HEK293T (cell line): ENCODE measurements at regions not wholly inside any gene's neighbourhood (a gene's known extent, or its start where the extent isn't known, plus 50 kb on each side); places are given as distances from the start of the nearest gene placed in this dataset.

Experiments
- LEF1 ChIP-seq: fragments of 450-650 bp; IDR thresholded peaks from 2 replicates; pipeline ENCODE4 v1.6.1; 2017; ENCODE audit warnings: mild to moderate bottlenecking, borderline replicate concordance
- SUZ12 ChIP-seq: fragments of 450-650 bp; IDR thresholded peaks from 2 replicates; pipeline ENCODE4 v1.6.1; 2016; ENCODE audit warnings: mild to moderate bottlenecking
- ZNF384 ChIP-seq: fragments of 450-650 bp; IDR thresholded peaks from 2 replicates; pipeline ENCODE4 v1.6.1; 2016

- TF ChIP-seq LEF1 = no peak
- no peak for TF ChIP-seq ZNF384
- no peak for TF ChIP-seq SUZ12
These were observed 299.4 kb upstream of the IRX3 start for GRCh38 chr16:54585998-54586340.
